ENCODE measurements at regions not wholly inside any gene's neighbourhood (a gene's known extent, or its start where the extent isn't known, plus 50 kb on each side); places are given as distances from the start of the nearest gene placed in this dataset.

DNA sequence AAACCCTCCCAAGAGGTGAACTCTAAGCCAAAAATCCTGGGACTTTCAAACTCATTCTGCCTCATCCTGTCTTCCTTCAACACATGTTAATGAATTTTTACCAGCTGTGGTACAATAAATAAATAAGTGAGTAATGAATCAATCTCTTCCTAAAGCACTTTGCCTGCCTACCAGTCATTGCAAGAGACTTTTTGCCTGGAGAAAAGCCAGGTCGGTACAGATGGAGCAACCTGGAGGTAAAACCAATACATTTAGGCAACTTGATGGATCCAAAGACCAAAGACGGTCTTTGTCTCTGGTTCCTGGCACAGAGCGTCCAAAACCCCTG, 324.2 kb downstream of the PMP22 start:
- DNase-seq (ENCODE audit: low spot score) (no peak), FAIRE-seq (no peak), ATAC-seq (no peak)
- Histone ChIP-seq H2AFZ (ENCODE audit: low read length) (no peak overlapping the region), H3K4me2 (ENCODE audit: low read depth, low read length) (no peak overlapping the region), H3K4me1 (ENCODE audit: insufficient read depth, low read length) (no peaks in the 10 kb centered on the region), H3K36me3 (replicated peaks in 1 of 2; ENCODE audit: control insufficient read depth in 1 of 2, insufficient read depth in 2 of 2, low read length in 2 of 2) (no peaks in the 10 kb centered on the region), H4K20me1 (ENCODE audit: insufficient read depth, low read length) (no peaks in the 10 kb centered on the region), H3K4me3 (replicated peaks in 1 of 3; ENCODE audit: insufficient read depth in 1 of 3, low read depth in 2 of 3, low read length in 3 of 3) (no peak overlapping the region), H3K79me2 (ENCODE audit: insufficient read depth, low read length) (no peaks in the 10 kb centered on the region), H3K9ac (ENCODE audit: insufficient read depth, low read depth, low read length) (no peak overlapping the region), H3K27ac (ENCODE audit: extremely low read length, insufficient read depth, low read length) (no peak overlapping the region), H3K9me3 (ENCODE audit: low read length) (no peaks in the 10 kb centered on the region), H3K27me3 (ENCODE audit: control insufficient read depth in 1 of 2, insufficient read depth in 2 of 2, low read length in 2 of 2) (no peaks in the 10 kb centered on the region; a peak in 1 of 5 replicates)
- ChIA-PET POLR2A (no interaction called here), CTCF (ENCODE audit: low intra/inter-chr PET ratio, low total read pairs) (no interaction called here)
- in situ Hi-C loops (cut with HindIII; ENCODE audit: extremely low pct_ligation_motif_present, low pct_unique_long_range_greater_than_20kb), result loop anchor here (25.0 kb wide), 1 partner anchor 679 kb away; no protein-coding TSS in a partner anchor
- 12% methylated on average over 3 of the region's 3 CpGs for WGBS (ENCODE audit: low lambda C conversion rate)
- TF ChIP-seq ZNF709 (CRISPR knock-in tag; IDR thresholded peaks at IDR 0.05), result no peak
- TF ChIP-seq, protein P1, sequence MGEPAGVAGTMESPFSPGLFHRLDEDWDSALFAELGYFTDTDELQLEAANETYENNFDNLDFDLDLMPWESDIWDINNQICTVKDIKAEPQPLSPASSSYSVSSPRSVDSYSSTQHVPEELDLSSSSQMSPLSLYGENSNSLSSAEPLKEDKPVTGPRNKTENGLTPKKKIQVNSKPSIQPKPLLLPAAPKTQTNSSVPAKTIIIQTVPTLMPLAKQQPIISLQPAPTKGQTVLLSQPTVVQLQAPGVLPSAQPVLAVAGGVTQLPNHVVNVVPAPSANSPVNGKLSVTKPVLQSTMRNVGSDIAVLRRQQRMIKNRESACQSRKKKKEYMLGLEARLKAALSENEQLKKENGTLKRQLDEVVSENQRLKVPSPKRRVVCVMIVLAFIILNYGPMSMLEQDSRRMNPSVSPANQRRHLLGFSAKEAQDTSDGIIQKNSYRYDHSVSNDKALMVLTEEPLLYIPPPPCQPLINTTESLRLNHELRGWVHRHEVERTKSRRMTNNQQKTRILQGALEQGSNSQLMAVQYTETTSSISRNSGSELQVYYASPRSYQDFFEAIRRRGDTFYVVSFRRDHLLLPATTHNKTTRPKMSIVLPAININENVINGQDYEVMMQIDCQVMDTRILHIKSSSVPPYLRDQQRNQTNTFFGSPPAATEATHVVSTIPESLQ (CRISPR knock-in tag; conservative IDR thresholded peaks at IDR 0.05), result no peak
- TF ChIP-seq, protein P2, sequence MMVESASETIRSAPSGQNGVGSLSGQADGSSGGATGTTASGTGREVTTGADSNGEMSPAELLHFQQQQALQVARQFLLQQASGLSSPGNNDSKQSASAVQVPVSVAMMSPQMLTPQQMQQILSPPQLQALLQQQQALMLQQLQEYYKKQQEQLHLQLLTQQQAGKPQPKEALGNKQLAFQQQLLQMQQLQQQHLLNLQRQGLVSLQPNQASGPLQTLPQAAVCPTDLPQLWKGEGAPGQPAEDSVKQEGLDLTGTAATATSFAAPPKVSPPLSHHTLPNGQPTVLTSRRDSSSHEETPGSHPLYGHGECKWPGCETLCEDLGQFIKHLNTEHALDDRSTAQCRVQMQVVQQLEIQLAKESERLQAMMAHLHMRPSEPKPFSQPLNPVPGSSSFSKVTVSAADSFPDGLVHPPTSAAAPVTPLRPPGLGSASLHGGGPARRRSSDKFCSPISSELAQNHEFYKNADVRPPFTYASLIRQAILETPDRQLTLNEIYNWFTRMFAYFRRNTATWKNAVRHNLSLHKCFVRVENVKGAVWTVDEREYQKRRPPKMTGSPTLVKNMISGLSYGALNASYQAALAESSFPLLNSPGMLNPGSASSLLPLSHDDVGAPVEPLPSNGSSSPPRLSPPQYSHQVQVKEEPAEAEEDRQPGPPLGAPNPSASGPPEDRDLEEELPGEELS (CRISPR knock-in tag; IDR thresholded peaks at IDR 0.05), result no peak
- no peak for TF ChIP-seq ZFP36L1 (CRISPR knock-in tag; IDR thresholded peaks at IDR 0.05)
- TF ChIP-seq, protein P3, sequence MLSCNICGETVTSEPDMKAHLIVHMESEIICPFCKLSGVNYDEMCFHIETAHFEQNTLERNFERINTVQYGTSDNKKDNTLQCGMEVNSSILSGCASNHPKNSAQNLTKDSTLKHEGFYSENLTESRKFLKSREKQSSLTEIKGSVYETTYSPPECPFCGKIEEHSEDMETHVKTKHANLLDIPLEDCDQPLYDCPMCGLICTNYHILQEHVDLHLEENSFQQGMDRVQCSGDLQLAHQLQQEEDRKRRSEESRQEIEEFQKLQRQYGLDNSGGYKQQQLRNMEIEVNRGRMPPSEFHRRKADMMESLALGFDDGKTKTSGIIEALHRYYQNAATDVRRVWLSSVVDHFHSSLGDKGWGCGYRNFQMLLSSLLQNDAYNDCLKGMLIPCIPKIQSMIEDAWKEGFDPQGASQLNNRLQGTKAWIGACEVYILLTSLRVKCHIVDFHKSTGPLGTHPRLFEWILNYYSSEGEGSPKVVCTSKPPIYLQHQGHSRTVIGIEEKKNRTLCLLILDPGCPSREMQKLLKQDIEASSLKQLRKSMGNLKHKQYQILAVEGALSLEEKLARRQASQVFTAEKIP (CRISPR knock-in tag; IDR thresholded peaks at IDR 0.05; ENCODE audit: borderline replicate concordance), result no peak
- TF ChIP-seq MZF1 (CRISPR knock-in tag; IDR thresholded peaks at IDR 0.05; ENCODE audit: borderline replicate concordance), result no peak
- no peak for TF ChIP-seq ZNF256 (CRISPR knock-in tag; conservative IDR thresholded peaks at IDR 0.05)
- no peak for TF ChIP-seq MED8 (CRISPR knock-in tag; IDR thresholded peaks at IDR 0.05; ENCODE audit: insufficient replicate concordance)
- no TSS peak for BruUV-seq (replicated peaks)
- intact Hi-C loops (cut with micrococcal nuclease; ENCODE audit: unreplicated experiment), result no loop called here

Data from HepG2 (cell line).